WTC11 (cell line): ENCODE measurements at regions not wholly inside any gene's neighbourhood (a gene's known extent, or its start where the extent isn't known, plus 50 kb on each side); places are given as distances from the start of the nearest gene placed in this dataset.

Source experiments
- ATAC-seq: fragments of 200-7000 bp; cut with Tn5 transposase; 2 replicates; pipeline ENCODE4 v1.10.0; 2021; ENCODE audit warnings: mild to moderate bottlenecking, moderate library complexity
- CTCF ChIA-PET: fragments of 300-600 bp; sonication (Branson Sonifier 250); formaldehyde crosslinking; loops from one replicate; lab custom pipeline; 2021; ENCODE audit warnings: antibody characterized with exemption; lab: Charles Lee
- POLR2A ChIA-PET: fragments of 350-600 bp; sonication (Branson Sonifier 250); formaldehyde crosslinking; loops from one replicate; lab custom pipeline; 2021; ENCODE audit warnings: antibody characterized with exemption; lab: Charles Lee
- DNase-seq: peaks from one replicate; pipeline ENCODE4 v3.0.0; 2021; ENCODE audit warnings: low spot score
- H3K27ac Mint-ChIP-seq: 2 replicates; pipeline ENCODE4 v1.8.0; 2021; ENCODE audit warnings: mixed read lengths
- H3K27me3 Mint-ChIP-seq: 2 replicates; pipeline ENCODE4 v1.8.0; 2021; ENCODE audit warnings: low read depth, mild to moderate bottlenecking, moderate library complexity, mixed read lengths
- H3K36me3 Mint-ChIP-seq: 2 replicates; pipeline ENCODE4 v1.8.0; 2021; ENCODE audit warnings: mixed read lengths
- H3K4me1 Mint-ChIP-seq: 2 replicates; pipeline ENCODE4 v1.8.0; 2022; ENCODE audit warnings: mixed read lengths
- H3K4me3 Mint-ChIP-seq: 2 replicates; pipeline ENCODE4 v1.8.0; 2021; ENCODE audit warnings: mild to moderate bottlenecking, moderate library complexity, mixed read lengths
- H3K9me3 Mint-ChIP-seq: 2 replicates; pipeline ENCODE4 v1.8.0; 2021; ENCODE audit warnings: mixed read lengths
- ATF1 ChIP-seq: sonication (generic); formaldehyde crosslinking; IDR thresholded peaks from 2 replicates; pipeline ENCODE4 v1.8.1; 2023; ENCODE audit warnings: mild to moderate bottlenecking, moderate library complexity, missing genetic modification reagents
- CBFB ChIP-seq: sonication (generic); formaldehyde crosslinking; IDR thresholded peaks from 2 replicates; pipeline ENCODE4 v1.8.1; 2022; ENCODE audit warnings: mild to moderate bottlenecking, low read depth, missing genetic modification reagents
- CREB1 ChIP-seq: sonication (generic); formaldehyde crosslinking; IDR thresholded peaks from 2 replicates; pipeline ENCODE4 v1.8.0; 2023; ENCODE audit warnings: mild to moderate bottlenecking, missing genetic modification reagents
- ESRRA ChIP-seq: sonication (generic); formaldehyde crosslinking; IDR thresholded peaks from 2 replicates; pipeline ENCODE4 v1.8.1; 2022; ENCODE audit warnings: mild to moderate bottlenecking, missing genetic modification reagents, borderline replicate concordance
- FOXP1 ChIP-seq: sonication (generic); formaldehyde crosslinking; IDR thresholded peaks from 2 replicates; pipeline ENCODE4 v1.8.0; 2022; ENCODE audit warnings: missing genetic modification reagents, mild to moderate bottlenecking, moderate library complexity, borderline replicate concordance
- GTF2I ChIP-seq: fragments of 250-450 bp; sonication (Bioruptor Pico); conservative IDR thresholded peaks from 2 replicates; pipeline ENCODE4 v1.4.0; 2021; ENCODE audit warnings: mild to moderate bottlenecking
- IRF1 ChIP-seq: sonication (generic); formaldehyde crosslinking; IDR thresholded peaks from 2 replicates; pipeline ENCODE4 v1.8.0; 2023; ENCODE audit warnings: missing genetic modification reagents
- JAZF1 ChIP-seq: fragments of 250-450 bp; sonication (Bioruptor Pico); IDR thresholded peaks from 2 replicates; pipeline ENCODE4 v1.9.0; 2021; ENCODE audit warnings: moderate library complexity, mild to moderate bottlenecking, inconsistent platforms
- MYBL2 ChIP-seq: sonication (generic); formaldehyde crosslinking; IDR thresholded peaks from 2 replicates; pipeline ENCODE4 v1.8.1; 2023; ENCODE audit warnings: mild to moderate bottlenecking, moderate library complexity, missing genetic modification reagents
- NFE2L1 ChIP-seq: sonication (generic); formaldehyde crosslinking; IDR thresholded peaks from 2 replicates; pipeline ENCODE4 v1.8.1; 2023; ENCODE audit warnings: missing genetic modification reagents
- NFYB ChIP-seq: sonication (generic); formaldehyde crosslinking; conservative IDR thresholded peaks from 2 replicates; pipeline ENCODE4 v1.8.0; 2022; ENCODE audit warnings: low read depth, missing genetic modification reagents
- NR2C2 ChIP-seq: sonication (generic); formaldehyde crosslinking; IDR thresholded peaks from 2 replicates; pipeline ENCODE4 v1.8.0; 2022; ENCODE audit warnings: mild to moderate bottlenecking, missing genetic modification reagents
- RORB ChIP-seq: fragments of 250-450 bp; sonication (Bioruptor Pico); IDR thresholded peaks from 2 replicates; pipeline ENCODE4 v1.9.0; 2021; ENCODE audit warnings: mild to moderate bottlenecking
- SMAD4 ChIP-seq: sonication (generic); formaldehyde crosslinking; IDR thresholded peaks from 2 replicates; pipeline ENCODE4 v1.8.0; 2022; ENCODE audit warnings: mild to moderate bottlenecking, missing genetic modification reagents
- SP1 ChIP-seq: sonication (generic); formaldehyde crosslinking; conservative IDR thresholded peaks from 2 replicates; pipeline ENCODE4 v1.8.1; 2022; ENCODE audit warnings: missing genetic modification reagents
- TEAD4 ChIP-seq: sonication (generic); formaldehyde crosslinking; IDR thresholded peaks from 2 replicates; pipeline ENCODE4 v1.8.0; 2022; ENCODE audit warnings: mild to moderate bottlenecking, missing genetic modification reagents
- ZNF138 ChIP-seq: sonication (generic); formaldehyde crosslinking; conservative IDR thresholded peaks from 2 replicates; pipeline ENCODE4 v1.8.1; 2022; ENCODE audit warnings: mild to moderate bottlenecking, moderate library complexity, missing genetic modification reagents
- ZNF219 ChIP-seq: sonication (generic); formaldehyde crosslinking; IDR thresholded peaks from 2 replicates; pipeline ENCODE4 v1.8.0; 2023; ENCODE audit warnings: missing genetic modification reagents, mild to moderate bottlenecking, borderline replicate concordance
- ZNF281 ChIP-seq: sonication (generic); formaldehyde crosslinking; IDR thresholded peaks from 2 replicates; pipeline ENCODE4 v1.8.0; 2023; ENCODE audit warnings: mild to moderate bottlenecking, missing genetic modification reagents
- ZNF396 ChIP-seq: fragments of 250-450 bp; sonication (Bioruptor Pico); IDR thresholded peaks from 2 replicates; pipeline ENCODE4 v1.8.0; 2021; ENCODE audit warnings: mild to moderate bottlenecking, moderate library complexity, borderline replicate concordance
- ZSCAN18 ChIP-seq: fragments of 250-450 bp; sonication (Bioruptor Pico); IDR thresholded peaks from 2 replicates; pipeline ENCODE4 v2.1.2; 2022; ENCODE audit warnings: mild to moderate bottlenecking, moderate library complexity
- TF ChIP-seq, protein P1 (sequence below): sonication (generic); formaldehyde crosslinking; IDR thresholded peaks from 2 replicates; pipeline ENCODE4 v1.8.1; 2023; ENCODE audit warnings: mild to moderate bottlenecking, missing genetic modification reagents, moderate library complexity
- TF ChIP-seq, protein P2 (sequence below): sonication (generic); formaldehyde crosslinking; IDR thresholded peaks from 2 replicates; pipeline ENCODE4 v1.8.1; 2022; ENCODE audit warnings: mild to moderate bottlenecking, moderate library complexity, missing genetic modification reagents
- TF ChIP-seq, protein P3 (sequence below): sonication (generic); formaldehyde crosslinking; IDR thresholded peaks from 2 replicates; pipeline ENCODE4 v1.8.0; 2022; ENCODE audit warnings: mild to moderate bottlenecking, missing genetic modification reagents
- TF ChIP-seq, protein P4 (sequence below): sonication (generic); formaldehyde crosslinking; IDR thresholded peaks from 2 replicates; pipeline ENCODE4 v1.8.0; 2022; ENCODE audit warnings: mild to moderate bottlenecking, missing genetic modification reagents

- TF ChIP-seq MYBL2 (CRISPR knock-in tag) (no peak), IRF1 (no peak), JAZF1 (CRISPR knock-in tag) (no peak), NR2C2 (no peak), ZNF396 (CRISPR knock-in tag) (no peak), NFE2L1 (CRISPR knock-in tag) (no peak), ATF1 (CRISPR knock-in tag) (no peak), SP1 (no peak), ZSCAN18 (CRISPR knock-in tag) (no peak), ZNF138 (no peak), TEAD4 (CRISPR knock-in tag) (no peak), CBFB (no peak), GTF2I (CRISPR knock-in tag) (no peak), ZNF281 (CRISPR knock-in tag) (no peak), SMAD4 (no peak), ESRRA (no peak)
- TF ChIP-seq, protein P1, sequence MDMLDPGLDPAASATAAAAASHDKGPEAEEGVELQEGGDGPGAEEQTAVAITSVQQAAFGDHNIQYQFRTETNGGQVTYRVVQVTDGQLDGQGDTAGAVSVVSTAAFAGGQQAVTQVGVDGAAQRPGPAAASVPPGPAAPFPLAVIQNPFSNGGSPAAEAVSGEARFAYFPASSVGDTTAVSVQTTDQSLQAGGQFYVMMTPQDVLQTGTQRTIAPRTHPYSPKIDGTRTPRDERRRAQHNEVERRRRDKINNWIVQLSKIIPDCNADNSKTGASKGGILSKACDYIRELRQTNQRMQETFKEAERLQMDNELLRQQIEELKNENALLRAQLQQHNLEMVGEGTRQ (CRISPR knock-in tag), result no peak
- TF ChIP-seq, protein P2, sequence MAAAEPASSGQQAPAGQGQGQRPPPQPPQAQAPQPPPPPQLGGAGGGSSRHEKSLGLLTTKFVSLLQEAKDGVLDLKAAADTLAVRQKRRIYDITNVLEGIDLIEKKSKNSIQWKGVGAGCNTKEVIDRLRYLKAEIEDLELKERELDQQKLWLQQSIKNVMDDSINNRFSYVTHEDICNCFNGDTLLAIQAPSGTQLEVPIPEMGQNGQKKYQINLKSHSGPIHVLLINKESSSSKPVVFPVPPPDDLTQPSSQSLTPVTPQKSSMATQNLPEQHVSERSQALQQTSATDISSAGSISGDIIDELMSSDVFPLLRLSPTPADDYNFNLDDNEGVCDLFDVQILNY (CRISPR knock-in tag), result no peak
- no peak for DNase-seq
- H3K36me3 Mint-ChIP-seq, result 0 out of 2 replicates have a peak, but pooled peaks cover 3% of the 10 kb centered on the region
- H3K27me3 Mint-ChIP-seq, result no peaks in the 10 kb centered on the region
- no peak overlapping the region; the same call in 1 of the 2 replicates for H3K27ac Mint-ChIP-seq
- 0 out of 2 replicates have a peak, but pooled peaks cover 3% of the 10 kb centered on the region for H3K4me1 Mint-ChIP-seq
- peaks cover 12% of the 10 kb centered on the region for H3K9me3 Mint-ChIP-seq
- POLR2A ChIA-PET, result no interaction called here
- CTCF ChIA-PET, result no interaction called here
- ATAC-seq, result no peak
- no peak overlapping the region for H3K4me3 Mint-ChIP-seq
These were observed 470.5 kb downstream of the PLK2 start for GRCh38 chr5:57989378-57989777.

GRCh38 chr5:57988813-57989212 is 471.1 kb downstream of the PLK2 start:
- Mint-ChIP-seq H3K27ac (no peak overlapping the region), H3K27me3 (no peaks in the 10 kb centered on the region), H3K4me1 (0 out of 2 replicates have a peak, but pooled peaks cover 3% of the 10 kb centered on the region), H3K4me3 (no peak overlapping the region), H3K36me3 (0 out of 2 replicates have a peak, but pooled peaks cover 3% of the 10 kb centered on the region), H3K9me3 (peaks cover 12% of the 10 kb centered on the region)
- ChIA-PET CTCF (interaction anchor here (0.6 kb wide), 1 partner anchor 825 kb away, joined by 5 read pairs; no protein-coding TSS in a partner anchor), POLR2A (interaction anchor here (0.6 kb wide), 1 partner anchor 173 kb away, joined by 7 read pairs; no protein-coding TSS in a partner anchor)
- ATAC-seq (no peak), DNase-seq (no peak)
- TF ChIP-seq RORB (no peak), ZNF219 (CRISPR knock-in tag) (no peak), NR2C2 (no peak), JAZF1 (CRISPR knock-in tag) (no peak), CREB1 (CRISPR knock-in tag) (no peak), ZNF281 (CRISPR knock-in tag) (no peak), NFYB (no peak), FOXP1 (CRISPR knock-in tag) (no peak)
- TF ChIP-seq, protein P3, sequence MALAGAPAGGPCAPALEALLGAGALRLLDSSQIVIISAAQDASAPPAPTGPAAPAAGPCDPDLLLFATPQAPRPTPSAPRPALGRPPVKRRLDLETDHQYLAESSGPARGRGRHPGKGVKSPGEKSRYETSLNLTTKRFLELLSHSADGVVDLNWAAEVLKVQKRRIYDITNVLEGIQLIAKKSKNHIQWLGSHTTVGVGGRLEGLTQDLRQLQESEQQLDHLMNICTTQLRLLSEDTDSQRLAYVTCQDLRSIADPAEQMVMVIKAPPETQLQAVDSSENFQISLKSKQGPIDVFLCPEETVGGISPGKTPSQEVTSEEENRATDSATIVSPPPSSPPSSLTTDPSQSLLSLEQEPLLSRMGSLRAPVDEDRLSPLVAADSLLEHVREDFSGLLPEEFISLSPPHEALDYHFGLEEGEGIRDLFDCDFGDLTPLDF (CRISPR knock-in tag), result no peak
- TF ChIP-seq, protein P4, sequence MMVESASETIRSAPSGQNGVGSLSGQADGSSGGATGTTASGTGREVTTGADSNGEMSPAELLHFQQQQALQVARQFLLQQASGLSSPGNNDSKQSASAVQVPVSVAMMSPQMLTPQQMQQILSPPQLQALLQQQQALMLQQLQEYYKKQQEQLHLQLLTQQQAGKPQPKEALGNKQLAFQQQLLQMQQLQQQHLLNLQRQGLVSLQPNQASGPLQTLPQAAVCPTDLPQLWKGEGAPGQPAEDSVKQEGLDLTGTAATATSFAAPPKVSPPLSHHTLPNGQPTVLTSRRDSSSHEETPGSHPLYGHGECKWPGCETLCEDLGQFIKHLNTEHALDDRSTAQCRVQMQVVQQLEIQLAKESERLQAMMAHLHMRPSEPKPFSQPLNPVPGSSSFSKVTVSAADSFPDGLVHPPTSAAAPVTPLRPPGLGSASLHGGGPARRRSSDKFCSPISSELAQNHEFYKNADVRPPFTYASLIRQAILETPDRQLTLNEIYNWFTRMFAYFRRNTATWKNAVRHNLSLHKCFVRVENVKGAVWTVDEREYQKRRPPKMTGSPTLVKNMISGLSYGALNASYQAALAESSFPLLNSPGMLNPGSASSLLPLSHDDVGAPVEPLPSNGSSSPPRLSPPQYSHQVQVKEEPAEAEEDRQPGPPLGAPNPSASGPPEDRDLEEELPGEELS (CRISPR knock-in tag), result no peak
